Activated CD4-positive, alpha-beta T cell treated with anti-CD3 and anti-CD28 coated beads, Interleukin-2, amount 10 ng/mL, durations not matched to agents 24 days and 14 days (primary cell): ENCODE measurements at regions not wholly inside any gene's neighbourhood (a gene's known extent, or its start where the extent isn't known, plus 50 kb on each side); places are given as distances from the start of the nearest gene placed in this dataset.
A peak's percentile ranks its signal among the peaks of the same experiment; 100 is the strongest.

Experiments used
- DNase-seq: peaks from one replicate; pipeline ENCODE4 v3.0.0; 2022
- H3K27ac Mint-ChIP-seq: one replicate; pipeline ENCODE4 v1.8.0; 2022; ENCODE audit warnings: mild to moderate bottlenecking, mixed read lengths
- H3K27me3 Mint-ChIP-seq: one replicate; pipeline ENCODE4 v1.8.0; 2022; ENCODE audit warnings: mixed read lengths
- H3K36me3 Mint-ChIP-seq: one replicate; pipeline ENCODE4 v1.8.0; 2022; ENCODE audit warnings: low read depth, mild to moderate bottlenecking, mixed read lengths
- H3K4me1 Mint-ChIP-seq: one replicate; pipeline ENCODE4 v1.8.0; 2021; ENCODE audit warnings: mixed read lengths
- H3K4me3 Mint-ChIP-seq: one replicate; pipeline ENCODE4 v1.8.0; 2022; ENCODE audit warnings: mild to moderate bottlenecking, moderate library complexity, mixed read lengths
- H3K9me3 Mint-ChIP-seq: one replicate; pipeline ENCODE4 v1.8.0; 2021; ENCODE audit warnings: mixed read lengths
- intact Hi-C: fragments of 100-400 bp; cut with micrococcal nuclease; formaldehyde crosslinking; loops from one replicate; pipeline ENCODE4 v1.15.1; 2023

DNA sequence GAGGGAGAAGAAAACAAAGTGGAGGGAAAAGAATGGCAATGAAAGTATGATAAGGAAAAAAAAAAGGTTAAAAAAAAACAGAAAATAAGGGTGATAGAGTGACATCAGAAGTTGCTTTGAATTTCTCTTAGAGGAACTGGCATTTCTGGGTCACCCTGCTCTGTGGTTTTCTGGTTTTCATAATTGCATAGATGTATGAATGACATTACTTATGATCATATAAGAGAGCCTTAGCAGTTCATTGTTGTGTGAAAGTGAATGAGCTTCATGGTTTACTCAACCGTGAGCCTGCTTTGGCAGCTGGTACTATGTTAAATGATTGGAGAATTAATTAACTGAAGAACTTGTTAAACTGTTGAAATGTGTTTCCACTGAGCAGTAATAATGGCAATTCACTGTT, 336.4 kb upstream of the FBXO33 start:
- DNase-seq, result no peak
- intact Hi-C loops, result no loop called here
- no peaks in the 10 kb centered on the region for H3K36me3 Mint-ChIP-seq
- H3K4me1 Mint-ChIP-seq, result no peaks in the 10 kb centered on the region
- H3K4me3 Mint-ChIP-seq, result no peak overlapping the region
- H3K9me3 Mint-ChIP-seq, result no peaks in the 10 kb centered on the region
- H3K27ac Mint-ChIP-seq, result no peak overlapping the region
- no peaks in the 10 kb centered on the region for H3K27me3 Mint-ChIP-seq

DNA sequence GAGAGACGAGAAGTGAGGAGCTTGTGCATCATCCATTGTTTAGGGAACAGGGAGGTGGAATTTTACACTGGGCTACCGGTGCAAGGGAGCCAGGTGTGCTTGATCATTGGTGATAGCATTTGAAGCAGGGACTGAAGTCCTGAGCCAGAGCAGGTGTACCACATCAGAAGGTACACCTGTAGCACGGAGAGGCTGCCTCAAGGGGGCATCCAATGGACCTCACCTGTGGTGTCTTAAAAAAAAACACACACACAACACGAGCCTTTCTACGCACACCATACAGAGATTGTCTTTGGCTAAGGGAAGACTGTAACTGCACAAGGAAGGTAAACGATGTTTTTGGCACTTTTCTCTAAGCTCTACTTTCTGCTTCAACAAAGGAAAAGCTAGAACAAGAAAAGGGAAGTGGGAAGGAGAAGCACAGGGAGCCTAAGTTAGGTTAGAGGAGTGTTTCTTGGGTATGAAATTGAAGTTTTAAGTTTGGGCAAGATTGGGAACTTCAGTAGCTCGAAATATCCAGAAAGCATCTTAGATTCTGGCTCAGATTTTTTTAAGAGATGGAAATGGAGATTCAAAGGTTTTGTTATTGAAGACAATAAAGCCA, 334.3 kb upstream of the FBXO33 start:
- H3K4me1 Mint-ChIP-seq, result peaks cover 2% of the 10 kb centered on the region
- DNase-seq, result no peak
- intact Hi-C loops, result no loop called here

DNA sequence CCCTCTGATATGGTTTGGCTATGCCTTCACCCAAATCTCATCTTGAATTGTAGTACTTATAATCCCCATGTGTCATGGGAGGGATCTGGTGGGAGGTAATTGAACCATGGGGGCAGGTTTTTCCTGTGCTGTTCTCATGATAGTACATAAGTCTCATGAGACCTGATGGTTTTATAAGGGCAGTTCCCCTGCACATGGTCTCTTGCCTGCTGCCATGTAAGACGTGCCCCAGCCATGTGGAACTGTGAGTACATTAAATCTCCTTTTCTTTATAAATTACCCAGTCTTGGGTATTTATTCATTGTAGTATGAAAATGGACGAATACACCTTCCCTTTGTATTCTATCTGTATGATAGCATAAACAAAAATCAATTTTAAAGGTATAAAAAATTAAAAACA, 333.4 kb upstream of the FBXO33 start:
- no peak overlapping the region for H3K4me3 Mint-ChIP-seq
- no peaks in the 10 kb centered on the region for H3K27me3 Mint-ChIP-seq
- no peaks in the 10 kb centered on the region for H3K36me3 Mint-ChIP-seq
- no peak for DNase-seq
- H3K4me1 Mint-ChIP-seq, result peaks cover 2% of the 10 kb centered on the region
- intact Hi-C loops, result no loop called here
- H3K9me3 Mint-ChIP-seq, result no peaks in the 10 kb centered on the region
- H3K27ac Mint-ChIP-seq, result no peak overlapping the region

More for the DNA sequence above, 334.3 kb upstream of the FBXO33 start:
- Mint-ChIP-seq H3K4me3 (no peak overlapping the region), H3K27me3 (no peaks in the 10 kb centered on the region), H3K36me3 (no peaks in the 10 kb centered on the region), H3K27ac (no peak overlapping the region), H3K9me3 (no peaks in the 10 kb centered on the region)

DNA sequence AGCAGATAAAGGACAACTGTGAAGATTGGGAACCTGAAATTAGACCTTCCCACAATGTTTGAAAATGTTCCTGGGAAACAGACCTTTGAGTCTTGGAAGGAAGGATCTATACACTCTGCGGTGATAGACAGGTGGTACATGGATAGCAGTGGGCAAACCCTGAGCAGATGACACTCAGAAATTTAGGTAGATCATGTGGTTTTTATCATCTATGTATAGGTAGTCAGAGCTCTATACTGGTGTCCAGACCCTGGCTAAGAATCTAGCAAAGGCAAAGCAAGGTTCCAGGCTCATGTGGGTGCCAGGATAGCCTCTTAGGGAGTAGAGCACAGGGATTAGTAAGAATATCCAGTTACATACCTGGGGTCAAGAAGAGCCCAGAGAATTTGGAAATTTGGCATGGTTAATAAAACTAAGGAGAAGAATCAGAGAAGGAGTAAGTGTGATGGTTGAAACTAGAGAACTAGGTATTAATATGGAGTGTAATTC, 331.2 kb upstream of the FBXO33 start:
- no peak overlapping the region for H3K27ac Mint-ChIP-seq
- no peaks in the 10 kb centered on the region for H3K36me3 Mint-ChIP-seq

DNA sequence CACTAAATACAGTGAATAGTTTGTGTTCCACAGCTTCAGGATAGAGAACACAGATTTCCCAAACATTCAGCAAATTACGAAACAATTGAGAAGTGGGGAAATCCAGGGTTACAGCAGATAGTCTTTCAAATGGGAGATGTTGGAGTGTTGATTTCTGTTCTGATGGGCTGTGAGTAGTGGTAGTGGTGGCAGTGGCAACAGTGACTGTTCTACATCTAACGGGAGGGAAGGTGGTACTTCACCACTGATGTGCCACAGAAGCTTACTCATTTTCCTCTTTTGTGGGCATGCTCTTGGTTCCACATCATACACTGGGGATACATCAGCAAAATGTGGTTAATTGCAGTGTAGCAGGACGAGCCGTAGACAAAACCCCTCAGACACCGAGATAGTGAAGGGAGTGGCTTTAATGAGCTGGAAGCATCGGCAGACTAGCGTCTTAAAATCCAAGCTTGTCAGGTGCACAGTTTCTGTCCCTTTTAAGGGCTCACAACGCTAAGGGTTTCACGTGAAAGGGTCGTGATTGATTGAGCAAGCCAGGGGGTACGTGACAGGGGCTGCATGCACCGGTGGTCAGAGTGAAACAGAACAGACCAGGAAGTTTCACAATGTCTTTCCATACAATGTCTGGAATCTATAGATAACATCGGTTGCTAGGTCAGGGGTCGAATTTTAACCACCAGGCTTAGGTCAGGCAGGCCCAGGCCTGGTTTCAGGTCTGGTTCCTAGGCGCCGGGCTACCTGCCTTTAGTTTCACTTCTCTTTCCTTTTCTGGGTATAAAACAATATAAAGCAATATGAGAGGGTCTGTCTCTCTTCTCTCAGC, 330.6 kb upstream of the FBXO33 start:
- Mint-ChIP-seq H3K27me3 (no peaks in the 10 kb centered on the region), H3K27ac (no peak overlapping the region), H3K9me3 (no peaks in the 10 kb centered on the region), H3K36me3 (no peaks in the 10 kb centered on the region), H3K4me1 (peaks cover 2% of the 10 kb centered on the region), H3K4me3 (peak overlapping the region; percentile 6)
- no peak for DNase-seq
- intact Hi-C loops, result no loop called here

More for the DNA sequence above, 331.2 kb upstream of the FBXO33 start:
- peaks cover 2% of the 10 kb centered on the region for H3K4me1 Mint-ChIP-seq
- no peaks in the 10 kb centered on the region for H3K27me3 Mint-ChIP-seq
- DNase-seq, result no peak
- no peak overlapping the region for H3K4me3 Mint-ChIP-seq
- no peaks in the 10 kb centered on the region for H3K9me3 Mint-ChIP-seq
- intact Hi-C loops, result no loop called here

DNA sequence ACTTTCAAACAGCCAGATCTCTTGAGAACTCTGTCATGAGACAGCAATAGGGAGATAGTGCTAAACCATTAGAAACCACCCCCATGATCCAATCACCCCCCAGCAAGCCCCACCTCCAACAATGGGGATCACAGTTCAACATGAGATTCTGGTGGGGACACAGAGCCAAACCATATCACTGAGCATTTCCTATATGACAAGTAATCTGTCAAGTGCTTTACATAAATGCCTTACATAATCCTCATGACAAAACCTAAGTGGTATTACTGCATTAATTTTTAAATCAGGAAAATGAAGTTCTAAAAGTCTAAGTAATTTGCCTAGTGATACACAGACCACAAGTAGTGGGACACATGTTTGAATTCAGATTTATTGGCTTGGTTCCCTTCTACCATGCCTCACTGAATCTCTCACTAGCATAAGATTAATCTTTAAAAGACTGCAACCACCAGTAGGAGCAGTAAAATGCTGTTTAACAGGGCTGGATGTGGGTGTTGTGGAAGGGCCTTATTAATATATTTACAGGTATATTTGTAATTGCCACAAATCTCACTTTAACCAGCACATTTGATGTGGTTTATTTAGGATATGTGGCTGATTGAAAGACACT, 323.1 kb upstream of the FBXO33 start:
- no peak overlapping the region for H3K27ac Mint-ChIP-seq
- H3K4me3 Mint-ChIP-seq, result no peak overlapping the region
- no peaks in the 10 kb centered on the region for H3K4me1 Mint-ChIP-seq
- intact Hi-C loops, result no loop called here
- DNase-seq, result no peak
- H3K36me3 Mint-ChIP-seq, result no peaks in the 10 kb centered on the region
- H3K9me3 Mint-ChIP-seq, result no peaks in the 10 kb centered on the region
- no peaks in the 10 kb centered on the region for H3K27me3 Mint-ChIP-seq

DNA sequence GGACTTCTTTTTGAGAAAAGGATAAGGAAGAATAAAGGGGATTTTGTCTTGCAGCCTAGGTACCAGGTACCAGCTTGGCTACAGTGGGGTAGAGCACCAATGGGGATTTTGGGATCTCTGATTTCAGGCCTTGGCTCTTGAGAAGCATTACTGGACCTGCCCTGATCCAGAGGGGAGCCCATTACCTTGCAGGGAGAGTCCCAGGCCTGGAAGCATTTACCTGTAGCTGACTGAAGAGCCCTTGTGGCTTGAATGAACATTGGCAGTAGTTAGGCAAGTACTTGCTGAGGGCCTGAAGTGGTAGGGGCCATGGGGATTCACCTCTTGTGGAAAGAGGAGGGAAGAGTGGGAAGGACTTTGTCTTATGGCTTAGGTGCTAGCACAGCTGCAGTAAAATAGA, 308.2 kb upstream of the FBXO33 start:
- Mint-ChIP-seq H3K9me3 (peaks cover 3% of the 10 kb centered on the region), H3K4me1 (no peaks in the 10 kb centered on the region), H3K27ac (no peak overlapping the region), H3K27me3 (no peaks in the 10 kb centered on the region), H3K36me3 (no peaks in the 10 kb centered on the region), H3K4me3 (no peak overlapping the region)
- no peak for DNase-seq
- intact Hi-C loops, result no loop called here

DNA sequence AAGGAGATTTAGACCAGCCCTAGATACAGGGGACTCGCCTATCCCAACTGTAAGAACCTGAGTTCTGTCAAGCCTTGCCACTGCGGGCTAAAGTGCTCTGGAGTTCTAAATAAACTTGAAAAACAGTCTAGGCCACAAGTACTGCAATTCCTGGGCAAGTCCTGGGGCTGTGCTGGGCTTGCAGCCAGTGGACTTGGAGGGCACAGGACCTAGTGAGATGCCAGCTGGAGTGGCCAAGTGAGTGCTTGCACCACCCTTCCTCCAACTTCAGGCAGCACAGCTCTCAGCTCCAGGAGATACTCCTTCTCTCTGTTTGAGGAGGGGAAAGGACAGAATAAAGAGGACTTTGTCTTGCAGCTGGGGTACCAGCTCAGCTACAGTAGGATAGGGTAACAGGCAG, 307.6 kb upstream of the FBXO33 start:
- Mint-ChIP-seq H3K27me3 (no peaks in the 10 kb centered on the region), H3K36me3 (no peaks in the 10 kb centered on the region), H3K27ac (no peak overlapping the region), H3K9me3 (peaks cover 3% of the 10 kb centered on the region), H3K4me1 (no peaks in the 10 kb centered on the region), H3K4me3 (no peak overlapping the region)
- intact Hi-C loops, result no loop called here
- DNase-seq, result no peak

DNA sequence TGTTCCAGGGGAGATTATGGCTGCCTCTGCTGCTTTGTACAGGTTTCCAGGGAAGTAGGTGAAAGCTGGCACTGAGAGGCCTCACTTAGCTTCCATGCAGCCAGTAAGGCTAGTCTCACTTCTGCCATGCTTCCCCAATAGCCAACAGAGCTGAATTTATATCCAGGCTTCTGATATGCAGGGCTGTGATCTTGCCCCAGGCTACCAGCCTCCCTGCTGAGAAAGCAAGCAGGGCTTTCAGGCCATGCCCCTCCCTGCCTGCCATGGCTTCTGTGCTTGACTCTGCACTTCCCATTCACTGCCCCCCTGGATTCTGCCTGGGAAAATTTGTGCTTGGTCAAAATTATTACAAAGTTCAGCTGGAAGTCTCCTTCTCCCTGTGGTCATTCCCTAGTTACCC, 302.1 kb upstream of the FBXO33 start:
- Mint-ChIP-seq H3K9me3 (no peaks in the 10 kb centered on the region), H3K27me3 (no peaks in the 10 kb centered on the region), H3K4me1 (no peaks in the 10 kb centered on the region), H3K36me3 (no peaks in the 10 kb centered on the region), H3K4me3 (no peak overlapping the region), H3K27ac (no peak overlapping the region)
- intact Hi-C loops, result no loop called here
- no peak for DNase-seq

DNA sequence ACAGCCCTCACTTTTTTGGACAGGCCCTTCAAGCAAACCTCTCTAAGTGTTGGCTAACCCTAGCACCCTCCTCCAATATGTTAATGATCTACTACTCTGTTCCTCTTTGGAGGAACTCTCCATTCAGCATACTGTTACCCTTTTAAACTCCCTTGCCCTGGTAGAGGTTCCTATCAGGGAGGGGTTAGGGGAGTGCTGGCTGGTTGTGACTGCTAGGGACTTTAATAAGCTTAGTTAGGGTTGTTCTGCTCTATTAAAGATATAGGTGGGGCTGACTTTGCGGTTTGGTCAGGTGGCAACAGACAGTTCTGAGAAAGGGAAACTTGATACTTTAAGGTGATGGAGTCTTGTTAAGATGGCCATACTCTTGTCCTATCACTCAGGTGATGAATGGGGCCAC, 301.5 kb upstream of the FBXO33 start:
- Mint-ChIP-seq H3K36me3 (no peaks in the 10 kb centered on the region), H3K9me3 (peaks cover 4% of the 10 kb centered on the region), H3K27ac (no peak overlapping the region), H3K4me3 (no peak overlapping the region), H3K4me1 (no peaks in the 10 kb centered on the region), H3K27me3 (no peaks in the 10 kb centered on the region)
- DNase-seq, result no peak
- intact Hi-C loops, result no loop called here

DNA sequence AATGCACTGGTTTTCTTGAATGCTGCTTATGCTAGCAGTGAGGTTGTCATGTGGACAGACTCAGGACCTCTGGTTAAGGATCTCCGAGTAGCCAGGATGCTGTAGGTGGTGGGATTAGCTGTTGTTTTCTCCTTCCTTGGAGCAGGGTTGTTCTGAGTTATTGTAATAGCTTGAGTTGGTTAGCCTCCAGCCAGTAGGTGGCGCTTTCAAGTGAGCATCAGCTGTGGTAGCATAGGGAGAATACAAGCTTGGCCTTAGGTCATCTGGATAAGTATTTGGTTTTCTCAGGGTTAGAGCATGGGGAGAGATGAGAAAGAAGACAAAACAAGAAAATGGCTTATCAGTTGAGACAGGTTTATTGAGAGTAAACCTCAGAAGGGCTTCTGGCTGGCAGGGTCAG, 299.7 kb upstream of the FBXO33 start:
- no peak overlapping the region for H3K27ac Mint-ChIP-seq
- H3K4me1 Mint-ChIP-seq, result no peaks in the 10 kb centered on the region
- intact Hi-C loops, result no loop called here
- peaks cover 6% of the 10 kb centered on the region for H3K9me3 Mint-ChIP-seq
- DNase-seq, result no peak
- no peaks in the 10 kb centered on the region for H3K27me3 Mint-ChIP-seq
- no peaks in the 10 kb centered on the region for H3K36me3 Mint-ChIP-seq
- H3K4me3 Mint-ChIP-seq, result no peak overlapping the region

DNA sequence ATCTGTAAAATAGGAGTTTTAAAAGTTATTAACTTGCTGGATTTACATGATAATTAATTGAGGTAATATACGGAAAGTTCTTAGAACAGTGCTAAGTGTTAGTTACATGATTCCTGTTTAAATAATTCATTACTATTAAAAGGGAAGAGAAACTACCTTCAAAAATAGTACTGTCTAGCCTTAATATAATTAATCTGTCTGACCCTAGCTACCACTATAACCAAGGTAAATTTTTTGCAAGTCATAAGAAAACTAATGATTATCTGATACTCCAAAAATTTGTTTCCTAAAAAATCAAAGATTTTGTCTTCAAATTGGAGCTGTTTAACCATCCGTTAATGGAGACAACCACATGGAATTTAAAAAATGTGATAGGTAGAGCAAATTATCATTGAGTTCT, 294.3 kb upstream of the FBXO33 start:
- H3K4me3 Mint-ChIP-seq, result no peak overlapping the region
- DNase-seq, result no peak
- no peak overlapping the region for H3K27ac Mint-ChIP-seq
- intact Hi-C loops, result no loop called here
- H3K4me1 Mint-ChIP-seq, result no peaks in the 10 kb centered on the region
- no peaks in the 10 kb centered on the region for H3K36me3 Mint-ChIP-seq
- H3K27me3 Mint-ChIP-seq, result no peaks in the 10 kb centered on the region
- H3K9me3 Mint-ChIP-seq, result peaks cover 6% of the 10 kb centered on the region

DNA sequence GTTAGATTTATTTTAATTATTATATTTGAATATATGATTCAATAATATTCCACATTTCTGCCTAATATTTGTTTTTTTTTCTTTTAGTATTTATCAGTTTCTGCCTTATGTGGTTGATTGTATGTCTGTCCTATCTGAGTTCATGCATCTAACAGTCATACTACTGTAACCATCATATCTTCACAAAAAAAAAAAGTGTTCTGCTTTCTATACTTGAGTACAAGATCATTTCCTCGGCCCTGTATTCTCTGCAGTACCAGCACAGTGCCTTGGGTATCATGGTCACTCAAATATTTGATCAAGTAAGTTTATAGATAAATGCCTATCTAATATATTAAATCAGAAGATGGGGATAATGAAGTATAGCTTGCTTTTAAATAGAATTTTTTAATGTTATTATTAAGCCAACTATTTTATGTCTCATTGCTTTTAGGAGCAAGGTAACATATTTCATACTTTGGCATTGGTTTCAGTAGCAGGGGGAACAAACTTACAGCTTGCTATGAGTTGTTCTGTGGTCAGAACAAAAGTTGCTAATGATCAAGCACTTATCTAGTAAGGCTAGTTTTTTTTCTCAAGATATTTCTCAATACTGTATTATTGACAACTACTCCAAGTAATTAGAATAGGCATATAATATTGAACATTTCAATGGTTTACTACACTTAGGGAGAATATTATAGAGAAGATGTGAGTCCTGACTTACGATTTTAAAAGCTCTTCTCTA, 290.5 kb upstream of the FBXO33 start:
- DNase-seq, result no peak
- H3K27ac Mint-ChIP-seq, result no peak overlapping the region
- no peaks in the 10 kb centered on the region for H3K4me1 Mint-ChIP-seq
- no peaks in the 10 kb centered on the region for H3K27me3 Mint-ChIP-seq
- H3K4me3 Mint-ChIP-seq, result no peak overlapping the region
- no peaks in the 10 kb centered on the region for H3K9me3 Mint-ChIP-seq
- intact Hi-C loops, result no loop called here
- no peaks in the 10 kb centered on the region for H3K36me3 Mint-ChIP-seq
